SK-N-SH (cell line): ENCODE measurements at regions not wholly inside any gene's neighbourhood (a gene's known extent, or its start where the extent isn't known, plus 50 kb on each side); places are given as distances from the start of the nearest gene placed in this dataset.

Experiments used
- CTCF ChIA-PET: fragments of 300-600, 350-600 bp; formaldehyde crosslinking; extraction: SDS; loops from one replicate; lab custom pipeline; 2021; lab: Yijun Ruan, JAX
- POLR2A ChIA-PET: fragments of 350-600 bp; sonication (Branson Sonifier 250); formaldehyde crosslinking; extraction: SDS; loops from one replicate; lab custom pipeline; 2020; ENCODE audit warnings: antibody characterized with exemption, inconsistent platforms; lab: Yijun Ruan, JAX
- DNase-seq: peaks from one replicate; pipeline ENCODE4 v3.0.0; 2012
- H2AFZ ChIP-seq: fragments of 200-600 bp; sonication (generic); 2 replicates; pipeline ENCODE4 v1.8.1; 2016; ENCODE audit warnings: antibody characterized with exemption, mild to moderate bottlenecking, low read depth
- H3F3A ChIP-seq: fragments of 200-600 bp; sonication (generic); replicated peaks from 2 replicates; pipeline ENCODE3; 2016; ENCODE audit warnings: antibody characterized with exemption, mild to moderate bottlenecking; ENCODE audit not compliant: insufficient read depth
- H3K27ac ChIP-seq, 2 experiments: fragments of 200-500 bp in 1 of 2; fragments of 200-600 bp in 1 of 2; sonication (Bioruptor generic) in 1 of 2; sonication (generic), shearing (Covaris generic) in 1 of 2; 2 replicates each; pipeline versions ENCODE4 v1.5.1 to v1.6.1; 2014 to 2016; ENCODE audit warnings: low read depth in 2 of 2, inconsistent platforms in 1 of 2, low read length in 1 of 2, mild to moderate bottlenecking in 1 of 2, mixed read lengths in 1 of 2
- H3K27me3 ChIP-seq: fragments of 200-600 bp; sonication (generic), shearing (Covaris generic); 2 replicates; pipeline ENCODE4 v1.6.1; 2016; ENCODE audit warnings: mixed run types; ENCODE audit not compliant: insufficient read depth
- H3K36me3 ChIP-seq, 2 experiments: fragments of 200-500 bp in 1 of 2; fragments of 200-600 bp in 1 of 2; sonication (Bioruptor generic) in 1 of 2; sonication (generic) in 1 of 2; replicated peaks in 1 of 2; 2 replicates each; pipeline versions ENCODE3 to v1.5.1; 2014 to 2016; ENCODE audit warnings: low read length in 1 of 2, mild to moderate bottlenecking in 1 of 2; ENCODE audit not compliant: insufficient read depth in 2 of 2, control insufficient read depth in 1 of 2
- H3K4me1 ChIP-seq, 2 experiments: fragments of 200-500 bp in 1 of 2; fragments of 200-600 bp in 1 of 2; sonication (Bioruptor generic) in 1 of 2; sonication (generic), shearing (Covaris generic) in 1 of 2; 2 replicates each; pipeline versions ENCODE4 v1.5.1 to v1.6.1; 2014 to 2016; ENCODE audit warnings: low read depth in 1 of 2, low read length in 1 of 2, mixed run types in 1 of 2; ENCODE audit not compliant: insufficient read depth in 2 of 2, control insufficient read depth in 1 of 2
- H3K4me2 ChIP-seq: fragments of 200-600 bp; sonication (generic), shearing (Covaris generic); 2 replicates; pipeline ENCODE4 v1.6.1; 2017; ENCODE audit warnings: mixed run types
- H3K4me3 ChIP-seq, 2 experiments: fragments of 200-500 bp in 1 of 2; fragments of 200-600 bp in 1 of 2; sonication (Bioruptor generic) in 1 of 2; sonication (generic), shearing (Covaris generic) in 1 of 2; 2 replicates each; pipeline versions ENCODE4 v1.5.1 to v1.8.1; 2014 to 2016; ENCODE audit warnings: low read depth in 2 of 2, inconsistent platforms in 1 of 2, low read length in 1 of 2, mild to moderate bottlenecking in 1 of 2, mixed read lengths in 1 of 2, moderate library complexity in 1 of 2
- H3K79me2 ChIP-seq: fragments of 200-600 bp; sonication (generic); 2 replicates; pipeline ENCODE4 v1.8.1; 2017; ENCODE audit warnings: mild to moderate bottlenecking; ENCODE audit not compliant: insufficient read depth
- H3K9ac ChIP-seq: fragments of 200-600 bp; sonication (generic); 2 replicates; pipeline ENCODE4 v1.6.1; 2017; ENCODE audit warnings: mixed run types
- H3K9me2 ChIP-seq: fragments of 200-600 bp; sonication (generic); 2 replicates; pipeline ENCODE4 v1.6.1; 2017; ENCODE audit warnings: mixed run types
- H3K9me3 ChIP-seq: fragments of 200-600 bp; sonication (generic); 2 replicates; pipeline ENCODE4 v1.6.1; 2017; ENCODE audit warnings: mixed run types, mild to moderate bottlenecking, moderate library complexity
- H4K20me1 ChIP-seq: fragments of 200-600 bp; sonication (generic); 2 replicates; pipeline ENCODE4 v1.6.1; 2017; ENCODE audit warnings: mild to moderate bottlenecking, mixed run types; ENCODE audit not compliant: insufficient read depth
- CHD2 ChIP-seq: fragments of 150-350 bp; IDR thresholded peaks from 2 replicates; pipeline ENCODE4 v1.6.1; 2018; ENCODE audit warnings: low read length; ENCODE audit not compliant: partially characterized antibody
- EZH2phosphoT487 ChIP-seq: fragments of 200-600 bp; sonication (generic); IDR thresholded peaks from 2 replicates; pipeline ENCODE4 v1.6.1; 2017; ENCODE audit warnings: low read depth, mixed run types, mild to moderate bottlenecking, antibody characterized with exemption, moderate library complexity, borderline replicate concordance
- FOSL2 ChIP-seq: IDR thresholded peaks from 2 replicates; pipeline ENCODE4 v1.4.0; 2012; ENCODE audit warnings: low read depth, mild to moderate bottlenecking, moderate library complexity, borderline replicate concordance
- FOXJ3 ChIP-seq: sonication (generic); formaldehyde crosslinking; IDR thresholded peaks from 2 replicates; pipeline ENCODE4 v1.5.1; 2020; ENCODE audit warnings: mild to moderate bottlenecking, missing genetic modification reagents
- FOXM1 ChIP-seq: IDR thresholded peaks from 2 replicates; pipeline ENCODE4 v1.4.0; 2012; ENCODE audit warnings: low read depth, mild to moderate bottlenecking
- GABPA ChIP-seq: IDR thresholded peaks from 2 replicates; pipeline ENCODE4 v1.4.0; 2012; ENCODE audit warnings: low read depth, mild to moderate bottlenecking
- IRF3 ChIP-seq: fragments of 150-350 bp; IDR thresholded peaks from 2 replicates; pipeline ENCODE4 v1.6.1; 2016; ENCODE audit warnings: mild to moderate bottlenecking, low read depth, low read length
- JUND ChIP-seq: IDR thresholded peaks from 2 replicates; pipeline ENCODE4 v1.4.0; 2012
- MEF2A ChIP-seq: IDR thresholded peaks from 2 replicates; pipeline ENCODE4 v1.4.0; 2012; ENCODE audit warnings: low read depth, borderline replicate concordance
- NRF1 ChIP-seq: IDR thresholded peaks from 2 replicates; pipeline ENCODE4 v1.6.1; 2012; ENCODE audit warnings: low read depth, mild to moderate bottlenecking, low read length
- PBX3 ChIP-seq: IDR thresholded peaks from 2 replicates; pipeline ENCODE4; 2012
- POLR2AphosphoS5 ChIP-seq: IDR thresholded peaks from 2 replicates; pipeline ENCODE4 v1.6.1; 2012; ENCODE audit warnings: low read depth, low read length
- RCOR1 ChIP-seq: fragments of 150-350 bp; IDR thresholded peaks from 2 replicates; pipeline ENCODE4 v1.6.1; 2017; ENCODE audit warnings: antibody characterized with exemption, low read length
- SIN3A ChIP-seq: IDR thresholded peaks from 2 replicates; pipeline ENCODE4 v1.6.1; 2012; ENCODE audit warnings: low read depth, mild to moderate bottlenecking, low read length, moderate library complexity, borderline replicate concordance
- SMC3 ChIP-seq: IDR thresholded peaks from 2 replicates; pipeline ENCODE4 v1.6.1; 2012; ENCODE audit warnings: low read depth, low read length, improper control_type of control experiment
- TCF12 ChIP-seq: IDR thresholded peaks from 2 replicates; pipeline ENCODE4 v1.4.0; 2012
- TEAD4 ChIP-seq: IDR thresholded peaks from 2 replicates; pipeline ENCODE4 v1.4.0; 2012; ENCODE audit warnings: mild to moderate bottlenecking, borderline replicate concordance; ENCODE audit not compliant: insufficient read depth
- USF1 ChIP-seq: IDR thresholded peaks from 2 replicates; pipeline ENCODE4 v1.4.0; 2012; ENCODE audit warnings: low read depth, borderline replicate concordance
- YY1 ChIP-seq: IDR thresholded peaks from 2 replicates; pipeline ENCODE4 v1.4.0; 2012; ENCODE audit warnings: low read depth, mild to moderate bottlenecking
- ZBTB33 ChIP-seq: IDR thresholded peaks from 2 replicates; pipeline ENCODE4 v1.4.0; 2012; ENCODE audit warnings: low read depth, borderline replicate concordance
- WGBS: methylation state at CpG from one replicate; pipeline ENCODE4 v1.1.6; 2017; ENCODE audit warnings: low lambda C conversion rate; 5-methylcytosine and 5-hydroxymethylcytosine counted together

GRCh38 chr13:56789527-56789926 lies 351.2 kb upstream of the PRR20A start:
- ChIA-PET CTCF (no interaction called here), POLR2A (no interaction called here)
- Histone ChIP-seq H3K4me2 (no peak overlapping the region), H3K79me2 (no peaks in the 10 kb centered on the region), H3K36me3 (no peaks in the 10 kb centered on the region), H4K20me1 (no peaks in the 10 kb centered on the region), H3K9me2 (no peaks in the 10 kb centered on the region), H3K9me3 (no peaks in the 10 kb centered on the region), H2AFZ (no peak overlapping the region), H3K27ac (no peak overlapping the region), H3K9ac (no peak overlapping the region), H3K4me3 (no peak overlapping the region), H3F3A (no peaks in the 10 kb centered on the region), H3K4me1 (no peaks in the 10 kb centered on the region), H3K27me3 (no peaks in the 10 kb centered on the region)
- 5% methylated on average over 2 of the region's 2 CpGs for WGBS
- TF ChIP-seq PBX3 (no peak), JUND (no peak), FOXJ3 (CRISPR knock-in tag) (no peak), FOSL2 (no peak), TCF12 (no peak), EZH2phosphoT487 (no peak), FOXM1 (no peak), SIN3A (no peak), IRF3 (no peak), ZBTB33 (no peak), GABPA (no peak), POLR2AphosphoS5 (no peak), SMC3 (no peak), TEAD4 (no peak), USF1 (no peak), NRF1 (no peak), RCOR1 (no peak), MEF2A (no peak), CHD2 (no peak), YY1 (no peak)
- DNase-seq: no peak
